ENCODE measurements at regions not wholly inside any gene's neighbourhood (a gene's known extent, or its start where the extent isn't known, plus 50 kb on each side); places are given as distances from the start of the nearest gene placed in this dataset.
A peak's percentile ranks its signal among the peaks of the same experiment; 100 is the strongest.

DNA sequence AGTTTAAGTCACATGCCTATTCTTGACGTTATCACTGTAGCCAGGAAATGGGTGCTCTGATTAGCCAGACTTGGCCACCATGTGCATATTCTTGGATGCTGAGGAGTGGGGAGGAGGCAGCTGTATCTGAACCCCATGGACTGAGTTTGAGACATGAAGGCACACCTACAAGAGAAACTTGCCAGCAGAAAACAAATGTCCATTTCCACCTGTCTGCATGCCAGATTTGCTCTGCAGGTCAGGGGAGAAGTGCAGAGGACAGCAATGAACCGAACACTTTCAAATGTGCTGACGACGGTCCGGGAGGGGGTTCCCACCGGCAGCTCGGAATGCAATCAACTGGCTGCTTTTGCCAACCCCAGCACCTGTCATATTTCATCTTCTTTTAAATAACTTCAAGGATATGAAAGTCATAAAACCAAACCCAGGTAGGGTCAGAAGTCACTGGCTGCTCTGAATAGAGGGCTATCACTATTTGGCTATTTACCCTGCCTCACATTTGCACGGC is 287.8 kb upstream of the N4BP1 start:
- H3K36me3 ChIP-seq (ENCODE audit: control insufficient read depth, insufficient read depth, low read length), result no peaks in the 10 kb centered on the region
- H3K27ac ChIP-seq (ENCODE audit: low read length), result no peak overlapping the region
- ATAC-seq (no peak), DNase-seq (ENCODE audit: low read depth, low spot score) (no peak)
- no TSS peak for BruUV-seq (replicated peaks)
- no peaks in the 10 kb centered on the region for H3K4me1 ChIP-seq (ENCODE audit: control insufficient read depth, insufficient read depth, low read length)
- intact Hi-C loops (cut with micrococcal nuclease; ENCODE audit: unreplicated experiment) (no loop called here), in situ Hi-C loops (cut with HindIII; ENCODE audit: low pct_unique_long_range_greater_than_20kb, low sequenced_read_pairs) (no loop called here)
- H3K27me3 ChIP-seq (ENCODE audit: control insufficient read depth, insufficient read depth, low read length), result no peaks in the 10 kb centered on the region
- TF ChIP-seq SIN3A (IDR thresholded peaks at IDR 0.05; ENCODE audit: borderline replicate concordance, insufficient read depth, low read depth, low read length) (no peak), TCF7L2 (IDR thresholded peaks at IDR 0.05; ENCODE audit: low read depth, low read length) (no peak), POLR2AphosphoS5 (IDR thresholded peaks at IDR 0.05; ENCODE audit: low read depth, low read length) (no peak), REST (IDR thresholded peaks at IDR 0.05; ENCODE audit: insufficient read depth in 1 of 2, low read depth in 2 of 2, low read length in 1 of 2) (no peak)
- TF ChIP-seq, protein P1, sequence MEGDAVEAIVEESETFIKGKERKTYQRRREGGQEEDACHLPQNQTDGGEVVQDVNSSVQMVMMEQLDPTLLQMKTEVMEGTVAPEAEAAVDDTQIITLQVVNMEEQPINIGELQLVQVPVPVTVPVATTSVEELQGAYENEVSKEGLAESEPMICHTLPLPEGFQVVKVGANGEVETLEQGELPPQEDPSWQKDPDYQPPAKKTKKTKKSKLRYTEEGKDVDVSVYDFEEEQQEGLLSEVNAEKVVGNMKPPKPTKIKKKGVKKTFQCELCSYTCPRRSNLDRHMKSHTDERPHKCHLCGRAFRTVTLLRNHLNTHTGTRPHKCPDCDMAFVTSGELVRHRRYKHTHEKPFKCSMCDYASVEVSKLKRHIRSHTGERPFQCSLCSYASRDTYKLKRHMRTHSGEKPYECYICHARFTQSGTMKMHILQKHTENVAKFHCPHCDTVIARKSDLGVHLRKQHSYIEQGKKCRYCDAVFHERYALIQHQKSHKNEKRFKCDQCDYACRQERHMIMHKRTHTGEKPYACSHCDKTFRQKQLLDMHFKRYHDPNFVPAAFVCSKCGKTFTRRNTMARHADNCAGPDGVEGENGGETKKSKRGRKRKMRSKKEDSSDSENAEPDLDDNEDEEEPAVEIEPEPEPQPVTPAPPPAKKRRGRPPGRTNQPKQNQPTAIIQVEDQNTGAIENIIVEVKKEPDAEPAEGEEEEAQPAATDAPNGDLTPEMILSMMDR (IDR thresholded peaks at IDR 0.05), result no peak
- ChIA-PET POLR2A (no interaction called here), CTCF (no interaction called here)
- H3K4me3 ChIP-seq (ENCODE audit: low read depth in 2 of 2, low read length in 2 of 2), result no peak overlapping the region
- H3K9me3 ChIP-seq (ENCODE audit: control insufficient read depth, insufficient read depth, low read depth, low read length), result no peaks in the 10 kb centered on the region

DNA sequence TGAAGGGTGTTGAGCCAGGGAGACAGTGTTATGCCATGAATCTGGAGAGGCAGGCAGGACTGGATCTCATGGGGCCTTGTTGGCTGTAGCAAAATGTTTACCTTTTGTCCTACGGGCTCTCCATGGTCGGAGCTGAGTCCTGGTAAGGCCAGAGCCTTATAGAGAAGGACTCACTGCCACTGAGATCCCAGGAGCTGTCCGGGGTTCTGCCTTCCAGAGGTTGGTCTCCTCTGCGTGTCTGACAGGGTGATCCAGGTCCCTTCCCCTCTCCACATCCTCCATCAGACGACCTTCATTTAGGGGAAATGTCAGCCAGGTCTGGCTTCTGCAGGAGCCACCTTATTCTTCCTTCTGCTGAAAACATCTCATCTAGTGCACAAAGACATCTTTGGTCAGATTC is 285.2 kb upstream of the N4BP1 start:
- DNase-seq (ENCODE audit: low read depth, low spot score), result no peak
- Histone ChIP-seq H3K4me1 (ENCODE audit: control insufficient read depth, insufficient read depth, low read length) (no peaks in the 10 kb centered on the region), H3K27me3 (ENCODE audit: control insufficient read depth, insufficient read depth, low read length) (no peaks in the 10 kb centered on the region), H3K9me3 (ENCODE audit: control insufficient read depth, insufficient read depth, low read depth, low read length) (no peaks in the 10 kb centered on the region), H3K27ac (ENCODE audit: low read length) (no peak overlapping the region), H3K36me3 (ENCODE audit: control insufficient read depth, insufficient read depth, low read length) (no peaks in the 10 kb centered on the region), H3K4me3 (ENCODE audit: low read depth in 2 of 2, low read length in 2 of 2) (no peak overlapping the region)
- BruUV-seq (replicated peaks), result no TSS peak
- intact Hi-C loops (cut with micrococcal nuclease; ENCODE audit: unreplicated experiment), result no loop called here
- POLR2A ChIA-PET, result no interaction called here
- ATAC-seq, result no peak
- CTCF ChIA-PET, result no interaction called here
- in situ Hi-C loops (cut with HindIII; ENCODE audit: low pct_unique_long_range_greater_than_20kb, low sequenced_read_pairs), result no loop called here
- no peak for TF ChIP-seq TCF7L2 (IDR thresholded peaks at IDR 0.05; ENCODE audit: low read depth, low read length)
- TF ChIP-seq SIN3A (IDR thresholded peaks at IDR 0.05; ENCODE audit: borderline replicate concordance, insufficient read depth, low read depth, low read length), result no peak
- TF ChIP-seq REST (IDR thresholded peaks at IDR 0.05; ENCODE audit: insufficient read depth in 1 of 2, low read depth in 2 of 2, low read length in 1 of 2), result peak; percentile 61 to 73; a peak in 3 of 4 replicates
- TF ChIP-seq, protein P1 (IDR thresholded peaks at IDR 0.05), result no peak
- TF ChIP-seq POLR2AphosphoS5 (IDR thresholded peaks at IDR 0.05; ENCODE audit: low read depth, low read length), result no peak

Data from Panc1 (cell line).